IPS DF 6.9 (cell line): ENCODE measurements at regions not wholly inside any gene's neighbourhood (a gene's known extent, or its start where the extent isn't known, plus 50 kb on each side); places are given as distances from the start of the nearest gene placed in this dataset.

Source experiments
- DNase-seq: peaks from one replicate; pipeline ENCODE4 v3.0.0-alpha.2; 2013; ENCODE audit warnings: low read depth, low spot score
- H3K27ac ChIP-seq: one replicate; pipeline ENCODE4 v1.5.1; 2013; ENCODE audit warnings: low read length, control low read depth
- H3K27me3 ChIP-seq: 2 replicates; pipeline ENCODE4 v1.6.1; 2013; ENCODE audit warnings: mild to moderate bottlenecking, low read length; ENCODE audit not compliant: control insufficient read depth, insufficient read depth
- H3K36me3 ChIP-seq: 2 replicates; pipeline ENCODE4 v1.6.1; 2013; ENCODE audit warnings: low read length; ENCODE audit not compliant: control insufficient read depth, insufficient read depth
- H3K4me1 ChIP-seq: 2 replicates; pipeline ENCODE4 v1.6.1; 2013; ENCODE audit warnings: low read length; ENCODE audit not compliant: control insufficient read depth, insufficient read depth
- H3K4me3 ChIP-seq: 2 replicates; pipeline ENCODE4 v1.5.1; 2013; ENCODE audit warnings: mild to moderate bottlenecking, low read length
- H3K9me3 ChIP-seq: 2 replicates; pipeline ENCODE4 v1.6.1; 2013; ENCODE audit warnings: low read length, inconsistent platforms; ENCODE audit not compliant: control insufficient read depth, insufficient read depth
- WGBS: extraction: QIAGEN DNeasy Blood & Tissue Kit; methylation state at CpG from one replicate; pipeline ENCODE4 v1.1.7; 2013; ENCODE audit warnings: mixed read lengths, missing lambda C conversion rate; ENCODE audit not compliant: insufficient read length, insufficient coverage; 5-methylcytosine and 5-hydroxymethylcytosine counted together

DNA sequence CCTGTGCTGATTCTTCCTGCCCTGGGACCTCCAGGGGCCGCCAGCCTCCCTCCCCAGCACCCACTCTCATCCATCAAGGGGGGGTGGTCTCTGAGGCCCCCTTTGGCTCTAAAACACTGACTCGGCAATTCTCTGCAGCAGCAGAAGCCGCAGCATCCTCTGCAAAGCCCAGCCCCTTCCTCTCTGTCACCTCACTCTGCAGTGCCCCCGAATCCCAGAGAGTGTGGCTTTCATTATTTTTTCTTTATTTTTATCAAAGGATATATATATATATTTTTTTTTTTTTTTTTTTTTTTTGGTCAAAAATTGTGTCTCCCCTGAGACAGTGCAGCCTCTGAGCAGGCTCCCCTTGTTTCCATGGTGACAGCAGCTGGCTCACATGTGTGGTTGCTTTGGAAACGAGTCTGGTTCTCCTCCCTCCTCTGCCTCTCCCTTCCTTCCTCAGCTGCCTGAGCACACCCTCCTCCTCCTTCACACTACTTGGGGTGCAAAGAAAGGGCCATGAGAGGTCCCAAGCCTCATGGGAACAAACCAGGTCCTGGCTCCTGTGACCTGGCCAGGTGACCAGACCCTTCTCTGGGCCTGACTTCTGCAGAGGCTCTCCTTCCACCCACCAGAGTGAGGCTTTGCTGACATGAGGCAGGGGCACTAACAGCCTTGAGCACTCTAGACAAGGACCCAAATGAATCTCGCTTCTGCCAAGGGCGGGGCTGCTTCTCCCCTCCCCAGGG, 100.5 kb downstream of the LRRC74A start:
- H3K4me1 ChIP-seq: peaks cover 19% of the 10 kb centered on the region
- H3K4me3 ChIP-seq: no peak overlapping the region
- H3K27me3 ChIP-seq: no peaks in the 10 kb centered on the region
- no peaks in the 10 kb centered on the region for H3K36me3 ChIP-seq
- no peak overlapping the region for H3K27ac ChIP-seq
- no peak for DNase-seq
- WGBS: no CpG with 5 or more reads among the region's 7 CpGs
- no peaks in the 10 kb centered on the region for H3K9me3 ChIP-seq

- no CpG with 5 or more reads among the region's 9 CpGs for WGBS
- Histone ChIP-seq H3K4me3 (no peak overlapping the region), H3K27ac (no peak overlapping the region), H3K4me1 (peaks cover 26% of the 10 kb centered on the region), H3K36me3 (no peaks in the 10 kb centered on the region), H3K9me3 (no peaks in the 10 kb centered on the region), H3K27me3 (no peaks in the 10 kb centered on the region)
- no peak for DNase-seq
Measured at GRCh38 chr14:76925097-76925441, 98.9 kb downstream of the LRRC74A start.

- H3K36me3 ChIP-seq: no peaks in the 10 kb centered on the region
- H3K27ac ChIP-seq: no peak overlapping the region
- no peak overlapping the region for H3K4me3 ChIP-seq
- DNase-seq: peak; percentile 95
- H3K9me3 ChIP-seq: no peaks in the 10 kb centered on the region
- H3K4me1 ChIP-seq: peaks cover 26% of the 10 kb centered on the region
- H3K27me3 ChIP-seq: no peaks in the 10 kb centered on the region
- WGBS: no CpG with 5 or more reads among the region's 15 CpGs
Measured at GRCh38 chr14:76924371-76925096, 98.3 kb downstream of the LRRC74A start.

DNA sequence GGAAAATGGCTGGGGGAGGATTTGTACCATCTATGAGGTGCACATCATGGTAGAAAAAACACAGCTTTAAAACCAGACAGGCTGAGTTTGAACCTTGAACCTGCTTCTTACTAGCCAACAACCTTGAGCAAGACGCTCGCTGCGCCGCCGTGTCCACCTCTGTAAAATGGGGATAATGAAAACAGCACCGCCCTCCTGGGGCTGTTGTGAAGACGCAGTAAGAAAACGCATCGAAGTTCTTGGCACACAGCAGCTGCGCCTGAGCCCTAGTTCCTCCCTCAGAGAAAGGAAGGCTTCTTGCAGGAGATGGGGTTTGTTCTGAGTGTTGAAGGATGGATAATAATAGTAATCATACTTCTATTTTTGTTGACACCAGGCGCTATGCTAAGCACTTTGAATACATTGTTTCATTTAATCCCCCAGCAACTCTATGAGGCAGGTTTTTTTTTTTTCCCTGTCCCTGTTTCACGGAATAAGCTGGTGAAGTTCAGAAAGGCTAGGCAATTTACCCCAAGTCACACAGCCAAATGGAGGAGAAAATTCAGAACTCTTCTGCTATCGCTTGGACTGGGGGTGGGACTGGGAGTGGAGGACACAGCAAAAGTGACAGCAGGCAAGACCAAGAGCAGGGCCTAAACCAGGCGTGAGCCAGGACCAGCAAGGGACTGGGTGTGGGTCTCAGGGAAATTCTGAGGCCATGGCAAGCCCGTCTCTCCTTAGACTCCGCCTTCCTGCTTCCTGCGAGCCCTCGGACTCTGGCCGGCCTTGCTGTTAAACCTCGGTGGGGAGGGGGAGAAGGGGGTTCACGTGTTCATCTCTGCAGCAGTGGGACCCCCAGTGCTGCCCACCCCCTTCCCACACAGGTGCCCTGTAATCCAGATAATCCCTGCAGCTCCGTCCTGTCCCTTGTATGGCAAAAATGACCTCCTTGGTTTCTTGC, 97.5 kb downstream of the LRRC74A start:
- Histone ChIP-seq H3K4me3 (no peak overlapping the region), H3K9me3 (no peaks in the 10 kb centered on the region), H3K27ac (no peak overlapping the region), H3K27me3 (no peaks in the 10 kb centered on the region), H3K4me1 (peaks cover 30% of the 10 kb centered on the region), H3K36me3 (no peaks in the 10 kb centered on the region)
- WGBS: no CpG with 5 or more reads among the region's 22 CpGs
- DNase-seq: no peak

- no peak overlapping the region for H3K4me3 ChIP-seq
Measured at GRCh38 chr14:76922584-76922983, 96.4 kb downstream of the LRRC74A start.

GRCh38 chr14:76922092-76922491, 95.9 kb downstream of the LRRC74A start:
- Histone ChIP-seq H3K27ac (no peak overlapping the region), H3K36me3 (no peaks in the 10 kb centered on the region), H3K4me1 (peaks cover 34% of the 10 kb centered on the region), H3K9me3 (no peaks in the 10 kb centered on the region), H3K4me3 (no peak overlapping the region), H3K27me3 (no peaks in the 10 kb centered on the region)
- WGBS: no CpG with 5 or more reads among the region's 5 CpGs
- DNase-seq: no peak

More at GRCh38 chr14:76922584-76922983, 96.4 kb downstream of the LRRC74A start:
- Histone ChIP-seq H3K4me1 (peaks cover 32% of the 10 kb centered on the region), H3K36me3 (no peaks in the 10 kb centered on the region), H3K27me3 (no peaks in the 10 kb centered on the region), H3K9me3 (no peaks in the 10 kb centered on the region), H3K27ac (no peak overlapping the region)
- DNase-seq: no peak
- 100% methylated on average over 2 of the region's 12 CpGs for WGBS

DNA sequence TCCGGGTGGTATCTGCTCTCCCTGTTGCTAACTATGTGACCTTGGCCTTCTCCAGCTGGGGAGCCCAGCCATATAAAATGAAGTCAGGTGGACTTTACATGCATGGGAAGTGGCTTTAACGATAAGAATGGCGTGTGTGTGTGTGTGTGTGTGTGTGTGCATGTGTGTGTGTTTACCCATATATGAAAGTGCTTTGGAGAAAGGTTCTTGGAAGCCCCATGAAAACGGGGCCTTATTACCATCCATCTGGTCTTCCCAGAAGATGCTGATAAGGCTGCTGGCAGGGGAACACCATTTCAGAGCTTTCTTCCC, 94.8 kb downstream of the LRRC74A start:
- no peaks in the 10 kb centered on the region for H3K27me3 ChIP-seq
- DNase-seq: no peak
- no CpG with 5 or more reads among the region's 4 CpGs for WGBS
- peaks cover 32% of the 10 kb centered on the region for H3K4me1 ChIP-seq
- H3K9me3 ChIP-seq: no peaks in the 10 kb centered on the region
- H3K36me3 ChIP-seq: no peaks in the 10 kb centered on the region
- no peak overlapping the region for H3K4me3 ChIP-seq
- no peak overlapping the region for H3K27ac ChIP-seq

GRCh38 chr14:76920331-76921087, 94.3 kb downstream of the LRRC74A start:
- Histone ChIP-seq H3K36me3 (no peaks in the 10 kb centered on the region), H3K4me1 (peaks cover 30% of the 10 kb centered on the region), H3K27ac (no peak overlapping the region), H3K27me3 (no peaks in the 10 kb centered on the region), H3K9me3 (no peaks in the 10 kb centered on the region), H3K4me3 (no peak overlapping the region)
- no peak for DNase-seq
- WGBS: no CpG with 5 or more reads among the region's 13 CpGs

GRCh38 chr14:76919431-76920330, 93.5 kb downstream of the LRRC74A start:
- Histone ChIP-seq H3K4me1 (peaks cover 28% of the 10 kb centered on the region), H3K27me3 (no peaks in the 10 kb centered on the region), H3K27ac (no peak overlapping the region), H3K9me3 (no peaks in the 10 kb centered on the region), H3K36me3 (no peaks in the 10 kb centered on the region), H3K4me3 (no peak overlapping the region)
- WGBS: no CpG with 5 or more reads among the region's 21 CpGs
- no peak for DNase-seq
